ENCODE measurements at regions not wholly inside any gene's neighbourhood (a gene's known extent, or its start where the extent isn't known, plus 50 kb on each side); places are given as distances from the start of the nearest gene placed in this dataset.

- no peak for FAIRE-seq
- no peak for DNase-seq (ENCODE audit: insufficient read length, low spot score)
Observed at GRCh38 chr2:13919981-13920382, 712.5 kb upstream of the LRATD1 start.

- FAIRE-seq (no peak), DNase-seq (ENCODE audit: insufficient read length, low spot score) (no peak)
Observed at GRCh38 chr2:13921245-13921644, 711.3 kb upstream of the LRATD1 start.

- FAIRE-seq (no peak), DNase-seq (ENCODE audit: insufficient read length, low spot score) (no peak)
Observed at GRCh38 chr2:13923823-13924222, 708.7 kb upstream of the LRATD1 start.

DNA sequence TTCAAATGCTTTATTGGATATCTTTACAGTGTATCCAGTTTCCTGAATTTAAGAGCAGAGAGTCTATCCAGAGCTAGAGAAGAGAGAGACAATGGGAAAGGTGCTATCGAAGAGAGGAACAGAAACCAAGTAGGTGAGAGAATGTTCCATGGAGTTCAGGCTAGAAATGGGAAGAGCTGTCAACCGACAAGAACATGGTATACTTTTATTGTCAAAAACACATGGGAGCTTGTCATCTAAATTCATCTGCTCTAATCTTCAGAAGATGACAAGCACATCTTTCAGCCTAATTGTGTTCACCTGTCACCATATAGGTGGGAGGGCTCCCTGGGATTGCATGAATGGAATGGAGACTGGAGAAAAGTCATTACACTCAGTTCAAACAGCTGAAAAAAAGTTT is 690.4 kb upstream of the LRATD1 start:
- no peak for FAIRE-seq

GRCh38 chr2:13950761-13951160 is 681.8 kb upstream of the LRATD1 start:
- no peak for FAIRE-seq
- no peak for DNase-seq (ENCODE audit: insufficient read length, low spot score)

More for the DNA sequence above, 690.4 kb upstream of the LRATD1 start:
- no peak for DNase-seq (ENCODE audit: insufficient read length, low spot score)

DNA sequence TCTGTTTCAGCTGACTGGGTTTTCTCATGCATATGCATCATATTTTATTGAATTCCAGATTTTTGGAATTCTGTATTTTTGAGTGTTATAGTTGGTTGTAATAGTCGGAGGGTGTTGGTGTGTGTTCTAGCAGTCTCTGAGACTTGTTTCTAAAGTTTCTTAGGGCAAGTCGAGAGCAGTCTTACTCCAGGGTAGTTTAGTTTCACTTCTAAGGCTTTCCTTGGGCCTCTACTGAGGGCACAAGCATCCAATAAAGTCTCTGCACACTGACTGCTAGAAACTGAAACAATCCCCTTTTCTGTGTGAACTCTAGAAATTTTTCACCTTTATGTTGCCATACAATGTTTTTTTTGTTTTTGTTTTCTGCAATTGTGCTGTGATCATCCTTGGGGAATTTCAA is 663.7 kb upstream of the LRATD1 start:
- FAIRE-seq (no peak), DNase-seq (ENCODE audit: insufficient read length, low spot score) (peak; percentile 7)

DNA sequence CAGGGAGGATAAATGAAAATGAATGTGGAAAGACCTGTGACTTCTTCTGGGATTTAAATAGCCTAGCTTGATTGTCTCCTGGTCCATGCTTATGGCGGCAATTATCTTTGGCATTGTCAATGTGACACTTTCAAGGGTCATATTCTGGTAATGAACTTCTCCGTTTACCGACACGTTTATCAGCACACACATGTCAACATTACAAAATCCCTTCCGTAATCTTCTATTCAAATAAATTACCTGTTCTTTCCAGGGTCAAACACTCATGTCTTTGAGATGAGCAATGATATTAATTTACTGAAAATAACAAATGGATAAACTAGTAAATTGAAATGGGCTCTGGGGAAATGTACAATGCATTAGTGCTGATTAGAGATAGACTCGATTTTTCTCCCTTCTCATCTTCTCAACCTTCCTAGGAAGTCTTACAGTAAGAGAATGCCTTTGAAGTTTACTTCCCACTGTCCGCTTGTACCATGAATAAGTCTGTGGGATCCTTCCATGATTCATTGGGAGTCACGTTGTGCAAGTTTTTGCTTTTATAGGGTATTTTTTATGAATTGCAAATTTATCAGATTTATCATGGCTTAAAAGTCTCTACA is 646.3 kb upstream of the LRATD1 start:
- DNase-seq (ENCODE audit: insufficient read length, low spot score), result no peak
- no peak for FAIRE-seq

DNA sequence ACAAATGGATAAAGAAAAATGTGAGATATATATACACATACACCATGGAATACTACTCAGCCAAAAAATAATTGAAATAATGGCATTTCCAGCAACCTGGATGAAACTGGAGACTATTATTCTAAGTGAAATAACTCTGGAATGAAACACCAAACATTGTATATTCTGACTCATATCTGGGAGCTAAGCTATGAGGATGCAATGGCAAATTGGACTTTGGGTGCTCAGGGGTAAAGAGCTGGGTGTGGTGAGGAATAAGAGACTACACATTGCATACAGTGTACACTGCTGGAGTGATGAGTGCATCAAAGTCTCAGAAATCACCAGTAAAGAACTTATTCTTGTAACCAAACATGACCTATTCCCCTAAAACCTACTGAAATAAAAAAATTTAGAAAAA is 636.0 kb upstream of the LRATD1 start:
- no peak for FAIRE-seq

DNA sequence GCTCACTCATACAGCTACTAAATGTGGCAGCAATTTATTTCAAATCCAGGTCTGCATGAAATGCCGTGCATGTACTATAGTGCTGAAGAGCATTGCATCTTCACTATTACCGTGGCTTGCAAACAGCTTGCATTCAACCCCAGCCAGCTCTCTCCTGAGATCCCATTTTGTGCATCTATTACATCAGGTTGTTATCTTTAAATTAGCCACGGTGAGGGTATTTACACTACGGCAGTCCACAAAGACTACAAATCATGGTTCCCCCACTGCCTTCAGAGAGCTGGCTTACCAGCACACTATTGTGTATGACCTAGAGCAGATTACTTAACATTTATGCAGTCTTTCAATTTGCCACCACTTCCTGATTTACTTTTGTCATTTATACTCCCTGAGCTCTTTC is 621.3 kb upstream of the LRATD1 start:
- DNase-seq (ENCODE audit: insufficient read length, low spot score) (no peak), FAIRE-seq (no peak)

More for the DNA sequence above, 636.0 kb upstream of the LRATD1 start:
- DNase-seq (ENCODE audit: insufficient read length, low spot score), result no peak

GRCh38 chr2:14015113-14015630 is 617.3 kb upstream of the LRATD1 start:
- DNase-seq (ENCODE audit: insufficient read length, low spot score), result no peak
- FAIRE-seq, result no peak

DNA sequence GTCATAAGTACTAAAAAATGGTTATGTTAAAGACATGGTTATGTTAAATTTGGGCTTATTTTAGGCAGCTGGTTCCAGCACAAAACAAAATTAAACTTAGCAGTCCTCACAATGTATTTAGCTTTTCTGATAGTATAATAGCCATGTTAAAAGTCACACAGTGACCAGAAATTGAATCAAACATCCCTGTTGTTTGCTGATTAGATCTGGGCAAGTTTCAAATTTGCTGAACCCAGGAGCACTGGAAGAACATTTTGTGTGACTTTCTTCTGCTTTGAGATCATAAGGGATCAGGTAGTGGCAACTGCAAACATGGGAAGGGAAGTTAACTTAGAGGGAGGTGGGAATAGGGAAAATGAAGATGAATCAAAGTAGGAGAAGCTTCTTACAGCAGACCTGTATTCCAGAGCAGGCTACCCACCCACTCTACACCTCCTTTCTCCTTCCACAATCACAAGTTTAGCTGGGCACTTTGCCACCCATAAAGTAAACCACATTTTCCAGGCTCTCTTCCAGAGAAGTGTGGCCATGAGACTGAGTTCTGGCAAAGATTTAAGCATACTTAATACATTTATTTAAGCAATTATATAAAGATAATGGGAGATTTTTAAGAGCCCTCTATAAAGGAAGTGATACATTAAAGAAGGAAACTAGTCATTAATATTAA is 616.1 kb upstream of the LRATD1 start:
- DNase-seq (ENCODE audit: insufficient read length, low spot score), result no peak
- FAIRE-seq, result no peak

GRCh38 chr2:14018620-14019019 is 613.9 kb upstream of the LRATD1 start:
- no peak for DNase-seq (ENCODE audit: insufficient read length, low spot score)
- FAIRE-seq, result no peak

GRCh38 chr2:14023558-14023957 is 609.0 kb upstream of the LRATD1 start:
- no peak for DNase-seq (ENCODE audit: insufficient read length, low spot score)
- FAIRE-seq, result no peak

GRCh38 chr2:14039134-14039533 is 593.4 kb upstream of the LRATD1 start:
- DNase-seq (ENCODE audit: insufficient read length, low spot score), result no peak
- FAIRE-seq, result no peak

GRCh38 chr2:14047491-14047890 is 585.0 kb upstream of the LRATD1 start:
- DNase-seq (ENCODE audit: insufficient read length, low spot score), result no peak
- no peak for FAIRE-seq

GRCh38 chr2:14051401-14051800 is 581.1 kb upstream of the LRATD1 start:
- no peak for FAIRE-seq
- no peak for DNase-seq (ENCODE audit: insufficient read length, low spot score)

DNA sequence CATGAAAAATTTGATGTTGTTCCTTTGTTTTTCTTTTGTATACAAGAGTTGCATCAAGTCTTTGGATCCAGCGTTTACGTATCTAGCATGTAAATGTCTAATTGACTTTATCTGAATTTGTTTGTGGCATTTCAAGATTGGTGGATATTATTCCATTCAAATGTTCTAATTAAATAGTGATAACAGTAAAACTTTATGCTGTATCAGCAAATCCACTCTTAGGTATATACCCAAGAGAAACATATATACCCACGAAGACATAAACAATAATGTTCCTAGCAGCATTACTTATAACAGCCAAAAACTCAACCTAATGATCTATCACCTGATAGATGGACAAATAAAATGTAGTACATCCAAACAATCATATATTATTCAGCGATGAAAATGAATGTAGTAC is 579.4 kb upstream of the LRATD1 start:
- no peak for FAIRE-seq
- DNase-seq (ENCODE audit: insufficient read length, low spot score), result no peak

- no peak for FAIRE-seq
- DNase-seq (ENCODE audit: insufficient read length, low spot score), result no peak
Observed at GRCh38 chr2:14064346-14064745, 568.2 kb upstream of the LRATD1 start.

- FAIRE-seq, result no peak
Observed at GRCh38 chr2:14072338-14072737, 560.2 kb upstream of the LRATD1 start.

DNA sequence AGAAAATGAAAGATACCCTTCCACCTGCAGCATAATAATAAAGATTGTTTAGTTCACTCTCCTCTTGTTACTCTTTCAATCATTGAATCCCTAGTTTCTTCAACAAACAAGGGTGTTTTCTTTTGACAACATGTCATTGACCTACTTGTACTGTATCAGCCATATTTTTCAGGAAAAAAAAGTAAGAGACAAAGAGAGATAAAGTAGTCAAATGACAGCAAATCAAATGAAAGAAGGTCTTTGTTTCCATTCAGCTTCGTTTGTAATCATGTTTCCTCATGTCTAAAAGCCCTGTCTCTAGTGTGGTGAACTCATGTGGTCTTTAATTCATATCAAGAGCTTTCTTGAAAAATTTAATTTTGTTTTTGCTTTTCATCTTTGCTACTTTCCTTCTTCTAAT is 557.8 kb upstream of the LRATD1 start:
- DNase-seq (ENCODE audit: insufficient read length, low spot score) (no peak), FAIRE-seq (no peak)

More at GRCh38 chr2:14072338-14072737, 560.2 kb upstream of the LRATD1 start:
- DNase-seq (ENCODE audit: insufficient read length, low spot score), result no peak

GRCh38 chr2:14079576-14079975 is 552.9 kb upstream of the LRATD1 start:
- no peak for FAIRE-seq
- no peak for DNase-seq (ENCODE audit: insufficient read length, low spot score)

DNA sequence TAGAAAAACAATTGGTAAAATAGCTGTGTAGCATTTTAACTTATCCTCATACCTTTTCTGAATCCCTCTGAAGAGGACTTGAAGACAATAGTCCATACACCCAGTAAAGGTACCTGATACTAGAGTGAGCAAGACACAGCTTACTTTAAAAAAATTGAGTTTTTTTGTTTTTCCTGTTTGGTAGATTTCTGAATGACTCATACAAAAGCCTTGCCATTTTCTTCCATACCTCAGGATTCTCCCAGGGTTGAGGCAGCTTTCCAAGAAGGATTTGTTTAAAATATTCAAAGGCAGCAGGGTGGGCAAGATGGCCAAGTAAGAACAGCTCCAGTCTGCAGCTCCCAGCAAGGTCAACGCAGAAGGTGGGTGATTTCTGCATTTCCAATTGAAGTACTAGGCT is 551.0 kb upstream of the LRATD1 start:
- DNase-seq (ENCODE audit: insufficient read length, low spot score) (no peak), FAIRE-seq (no peak)

All from HTR-8/SVneo (cell line).